Fibroblast of villous mesenchyme (primary cell): ENCODE measurements at regions not wholly inside any gene's neighbourhood (a gene's known extent, or its start where the extent isn't known, plus 50 kb on each side); places are given as distances from the start of the nearest gene placed in this dataset.

Experiments
- DNase-seq: peaks from one replicate; pipeline ENCODE4 v3.0.0-alpha.2; 2010; ENCODE audit warnings: low read depth
- H3K4me3 ChIP-seq: 2 replicates; pipeline ENCODE4 v1.5.1; 2011; ENCODE audit warnings: low read depth, mild to moderate bottlenecking, low read length
- CTCF ChIP-seq: IDR thresholded peaks from 2 replicates; pipeline ENCODE4 v1.5.1; 2012; ENCODE audit warnings: low read depth, mild to moderate bottlenecking, low read length; ENCODE audit not compliant: insufficient read depth

GRCh38 chr2:167626301-167626700, 621.1 kb downstream of the STK39 start:
- no peak overlapping the region for H3K4me3 ChIP-seq
- TF ChIP-seq CTCF: no peak
- no peak for DNase-seq

DNA sequence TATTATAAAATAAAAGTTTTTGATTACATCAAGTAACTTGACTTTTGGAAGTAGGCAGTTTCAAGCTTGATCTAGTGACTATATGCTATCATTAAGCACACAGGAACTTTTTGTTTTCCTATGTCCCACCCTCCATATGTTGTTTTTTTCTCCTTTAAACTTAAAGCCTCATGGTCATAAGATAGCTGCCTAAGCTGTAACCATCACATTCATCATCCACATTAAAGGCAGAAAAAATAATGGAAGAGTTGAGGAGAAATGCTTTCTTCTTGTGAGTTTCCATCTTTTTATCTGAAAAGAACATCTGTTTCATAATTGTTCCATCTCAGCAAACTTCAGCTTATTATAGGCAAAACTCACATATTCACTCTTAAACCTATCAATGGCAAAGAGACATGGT, 630.4 kb downstream of the STK39 start:
- no peak overlapping the region for H3K4me3 ChIP-seq
- DNase-seq: no peak
- TF ChIP-seq CTCF: no peak

DNA sequence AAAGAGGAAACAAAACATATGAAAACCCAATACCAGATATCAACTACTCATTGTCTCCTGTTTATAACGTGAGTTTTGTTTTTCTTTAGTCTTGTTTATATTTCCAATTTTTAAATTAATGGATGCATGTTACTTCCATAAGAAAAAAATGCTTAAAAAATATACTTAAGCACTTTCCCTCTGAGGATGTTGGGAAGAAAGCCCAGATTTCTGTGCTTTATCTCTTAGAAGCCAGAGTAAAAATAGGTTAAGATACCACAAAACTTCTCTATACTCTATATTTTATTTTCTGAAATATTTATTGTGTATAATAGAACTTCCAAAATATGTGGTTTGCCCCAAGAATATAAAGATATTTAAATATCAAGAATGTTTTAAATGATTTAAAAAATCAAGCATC, 633.9 kb downstream of the STK39 start:
- no peak overlapping the region for H3K4me3 ChIP-seq
- no peak for TF ChIP-seq CTCF
- DNase-seq: no peak

- TF ChIP-seq CTCF: no peak
- no peak for DNase-seq
- no peak overlapping the region for H3K4me3 ChIP-seq
These were observed 638.9 kb downstream of the STK39 start for GRCh38 chr2:167608487-167608886.

GRCh38 chr2:167607731-167608130, 639.7 kb downstream of the STK39 start:
- no peak overlapping the region for H3K4me3 ChIP-seq
- no peak for DNase-seq
- TF ChIP-seq CTCF: no peak

DNA sequence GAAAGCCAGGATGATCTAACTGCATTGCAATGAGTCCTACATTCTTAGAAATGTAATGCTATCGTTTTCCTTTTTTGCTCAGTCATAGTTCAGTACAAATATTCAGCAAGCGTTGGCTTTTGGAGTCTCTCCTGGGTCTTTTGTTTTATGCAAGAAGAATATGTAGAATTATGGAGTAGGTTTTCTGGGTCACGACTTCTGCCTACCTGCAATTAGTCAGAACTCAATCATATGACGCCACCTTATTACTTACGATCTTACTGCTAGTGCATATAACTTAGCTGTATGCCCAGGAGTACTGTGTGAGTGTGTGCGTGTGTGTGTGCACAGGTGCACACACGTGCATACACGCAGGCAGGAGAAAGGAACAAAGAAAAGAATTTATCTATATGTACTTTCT, 640.2 kb downstream of the STK39 start:
- no peak for TF ChIP-seq CTCF
- DNase-seq: no peak
- H3K4me3 ChIP-seq: no peak overlapping the region

GRCh38 chr2:167602122-167602521, 645.3 kb downstream of the STK39 start:
- no peak for DNase-seq
- no peak overlapping the region for H3K4me3 ChIP-seq
- no peak for TF ChIP-seq CTCF
